Epithelial cell of esophagus (primary cell): ENCODE measurements at regions not wholly inside any gene's neighbourhood (a gene's known extent, or its start where the extent isn't known, plus 50 kb on each side); places are given as distances from the start of the nearest gene placed in this dataset.

Experiments
- DNase-seq: peaks from one replicate; pipeline ENCODE4 v3.0.0; 2010; ENCODE audit warnings: low read depth
- H3K4me3 ChIP-seq: 2 replicates; pipeline ENCODE4 v1.5.1; 2011; ENCODE audit warnings: mild to moderate bottlenecking, low read length, control low read depth
- TF ChIP-seq, protein P1 (sequence below): IDR thresholded peaks from 2 replicates; pipeline ENCODE4 v1.5.1; 2011; ENCODE audit warnings: low read depth, mild to moderate bottlenecking, low read length, control low read depth, inconsistent platforms; ENCODE audit not compliant: insufficient read depth; ENCODE audit errors: missing control alignments

DNA sequence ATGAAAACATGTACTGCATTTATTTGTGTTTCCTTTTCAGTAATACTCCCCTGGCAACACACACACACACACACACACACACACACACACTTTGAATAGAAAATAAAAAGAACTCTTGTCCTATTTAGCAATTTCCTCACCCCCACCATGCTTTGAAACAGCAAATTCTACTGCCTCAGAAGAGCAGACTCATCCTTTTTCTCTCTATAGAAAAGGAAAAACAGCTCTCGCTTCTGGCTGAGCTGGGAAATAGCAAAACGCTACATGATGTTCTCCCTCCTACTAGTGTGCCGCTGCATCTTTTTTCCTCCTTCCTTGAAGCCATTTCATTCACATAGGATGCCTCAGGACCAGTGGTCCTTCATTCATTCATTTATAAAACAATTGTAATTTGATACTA is 453.6 kb downstream of the CSNK1G3 start:
- DNase-seq, result no peak
- TF ChIP-seq, protein P1, sequence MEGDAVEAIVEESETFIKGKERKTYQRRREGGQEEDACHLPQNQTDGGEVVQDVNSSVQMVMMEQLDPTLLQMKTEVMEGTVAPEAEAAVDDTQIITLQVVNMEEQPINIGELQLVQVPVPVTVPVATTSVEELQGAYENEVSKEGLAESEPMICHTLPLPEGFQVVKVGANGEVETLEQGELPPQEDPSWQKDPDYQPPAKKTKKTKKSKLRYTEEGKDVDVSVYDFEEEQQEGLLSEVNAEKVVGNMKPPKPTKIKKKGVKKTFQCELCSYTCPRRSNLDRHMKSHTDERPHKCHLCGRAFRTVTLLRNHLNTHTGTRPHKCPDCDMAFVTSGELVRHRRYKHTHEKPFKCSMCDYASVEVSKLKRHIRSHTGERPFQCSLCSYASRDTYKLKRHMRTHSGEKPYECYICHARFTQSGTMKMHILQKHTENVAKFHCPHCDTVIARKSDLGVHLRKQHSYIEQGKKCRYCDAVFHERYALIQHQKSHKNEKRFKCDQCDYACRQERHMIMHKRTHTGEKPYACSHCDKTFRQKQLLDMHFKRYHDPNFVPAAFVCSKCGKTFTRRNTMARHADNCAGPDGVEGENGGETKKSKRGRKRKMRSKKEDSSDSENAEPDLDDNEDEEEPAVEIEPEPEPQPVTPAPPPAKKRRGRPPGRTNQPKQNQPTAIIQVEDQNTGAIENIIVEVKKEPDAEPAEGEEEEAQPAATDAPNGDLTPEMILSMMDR, result no peak
- no peak overlapping the region for H3K4me3 ChIP-seq

DNA sequence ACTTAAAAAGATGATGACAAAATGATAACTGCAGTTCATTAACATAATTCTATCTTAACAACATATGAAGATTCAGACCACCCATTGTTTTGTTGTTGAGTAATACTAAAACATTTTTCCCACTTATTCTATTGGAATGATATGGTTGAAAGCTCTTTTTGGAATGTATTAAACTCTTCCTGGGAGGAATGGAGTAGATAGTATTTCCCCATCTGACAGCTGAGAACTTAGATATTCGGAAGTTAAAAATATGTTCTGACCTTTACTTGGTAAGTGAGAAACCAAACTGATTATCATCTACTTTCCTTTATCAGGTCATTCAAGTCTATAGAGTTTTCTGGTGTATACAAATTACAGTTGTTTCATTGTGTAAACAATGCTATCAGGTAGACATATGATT is 452.9 kb downstream of the CSNK1G3 start:
- TF ChIP-seq, protein P1, result no peak
- H3K4me3 ChIP-seq, result no peak overlapping the region
- DNase-seq, result no peak

DNA sequence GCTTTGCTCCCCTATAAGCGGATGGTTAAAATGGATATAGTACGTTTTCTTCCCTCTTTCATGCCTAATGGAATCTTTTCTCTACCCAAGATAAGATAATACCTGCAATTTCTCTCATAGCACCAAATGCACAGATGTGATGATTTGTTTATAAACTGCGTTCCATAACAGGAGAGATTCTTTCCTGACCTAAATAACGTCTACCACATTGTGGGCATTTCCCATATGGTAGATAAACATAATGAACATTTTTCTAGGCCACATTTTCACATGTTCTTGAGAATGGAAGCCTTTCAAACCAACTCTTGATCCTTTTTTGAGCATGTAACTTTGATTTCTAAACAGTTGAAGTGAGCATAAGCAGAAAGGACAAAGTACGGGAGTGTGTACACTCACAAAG is 448.5 kb downstream of the CSNK1G3 start:
- TF ChIP-seq, protein P1, result no peak
- no peak for DNase-seq
- no peak overlapping the region for H3K4me3 ChIP-seq

DNA sequence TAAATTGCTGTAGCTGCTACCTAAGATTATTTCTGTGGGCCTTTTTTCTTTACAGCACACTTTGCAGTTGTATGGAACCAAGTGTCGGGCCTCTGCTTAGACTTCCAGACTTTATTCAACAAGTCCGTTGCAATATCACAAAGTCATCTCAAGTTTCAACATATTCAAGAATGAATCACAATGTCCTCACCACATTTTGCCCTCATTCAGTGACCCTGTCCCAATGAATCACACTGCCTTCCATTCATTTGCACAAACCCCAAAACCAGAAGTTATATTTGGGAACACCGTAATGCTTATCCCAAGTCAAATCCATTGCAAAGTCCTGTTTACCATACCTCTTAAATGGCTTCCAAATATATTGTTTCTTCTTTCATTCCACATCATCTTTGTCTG is 439.6 kb downstream of the CSNK1G3 start:
- DNase-seq, result peak; percentile 93
- no peak overlapping the region for H3K4me3 ChIP-seq
- TF ChIP-seq, protein P1, result no peak

DNA sequence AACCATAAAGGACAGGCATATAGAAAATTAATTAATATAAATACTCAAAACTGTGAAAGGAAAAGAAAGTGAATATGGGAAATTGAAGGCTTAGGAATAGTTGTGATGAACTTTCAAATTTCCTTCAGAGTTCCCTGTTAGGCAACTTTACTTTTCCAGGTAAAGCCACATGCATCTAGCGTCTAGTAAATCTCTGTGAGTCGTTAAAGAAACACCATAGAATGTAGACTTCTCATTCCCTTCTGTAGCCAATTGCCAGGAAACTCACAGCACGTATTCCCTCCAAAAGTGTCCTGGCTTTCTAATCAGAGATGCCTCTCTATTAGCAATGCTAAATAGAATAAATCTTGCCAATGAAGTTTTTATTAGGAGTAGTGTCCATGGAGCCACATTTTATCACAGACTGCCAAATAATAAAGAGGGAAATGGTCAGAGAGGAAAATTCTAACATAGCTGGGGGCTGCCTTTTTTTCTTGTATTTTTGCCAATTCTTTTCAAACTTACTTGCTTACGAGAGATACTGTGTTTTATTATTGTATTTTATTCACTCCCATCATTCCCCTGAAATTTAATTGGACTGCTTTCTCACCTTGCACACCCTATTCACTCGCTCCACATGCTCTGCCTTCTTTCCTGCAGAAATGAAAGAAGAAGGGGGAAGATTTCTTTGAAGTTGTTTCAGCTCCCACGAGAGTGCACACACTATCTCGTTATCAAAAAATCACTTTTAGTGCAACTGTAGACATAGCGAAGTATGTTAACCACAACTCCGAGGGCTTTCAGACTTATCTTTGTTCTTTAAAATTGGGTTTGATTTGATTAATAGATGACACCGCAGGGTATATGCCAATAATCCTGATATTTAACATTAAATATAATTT is 439.0 kb downstream of the CSNK1G3 start:
- no peak overlapping the region for H3K4me3 ChIP-seq
- peak; percentile 17 for DNase-seq
- TF ChIP-seq, protein P1, result no peak

DNA sequence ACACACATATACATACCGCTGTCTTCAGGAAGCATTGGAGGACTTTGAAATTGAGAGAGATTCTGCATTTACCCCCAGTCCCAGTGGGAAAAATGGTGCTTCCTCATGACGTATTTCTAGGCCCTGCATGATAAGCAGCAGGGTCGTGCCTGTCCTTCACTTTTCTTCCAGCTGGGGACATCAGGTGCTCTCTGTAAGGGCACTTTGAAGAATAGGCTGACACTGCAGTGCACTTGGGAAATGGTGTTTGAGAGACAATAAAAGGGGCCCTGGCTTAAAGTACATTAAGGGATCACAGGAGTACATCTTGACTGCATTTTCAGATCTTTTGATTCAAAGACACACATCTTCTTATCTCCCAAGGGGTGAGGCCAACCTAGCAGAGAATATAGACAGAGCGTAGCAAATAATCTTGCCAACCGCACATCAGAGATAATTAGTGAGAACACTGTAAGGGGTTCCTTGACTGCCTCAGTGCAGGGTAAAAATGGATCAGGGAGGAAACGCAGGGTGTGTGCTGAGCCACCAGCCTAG is 437.9 kb downstream of the CSNK1G3 start:
- DNase-seq, result no peak
- TF ChIP-seq, protein P1, result no peak
- H3K4me3 ChIP-seq, result no peak overlapping the region
